HG02610 (cell line): ENCODE measurements at regions not wholly inside any gene's neighbourhood (a gene's known extent, or its start where the extent isn't known, plus 50 kb on each side); places are given as distances from the start of the nearest gene placed in this dataset.
A peak's percentile ranks its signal among the peaks of the same experiment; 100 is the strongest.
"Not testable (repeated sequence)": the region's sequence is repeated elsewhere in the genome, so short reads cannot be mapped to it uniquely, and the experiment has no call there.

ENCODE experiments used
- ATAC-seq: cut with Tn5 transposase; IDR thresholded peaks from one replicate; pipeline ENCODE4 v1.9.1; 2021; ENCODE audit warnings: mild to moderate bottlenecking, moderate library complexity; ENCODE audit not compliant: unreplicated experiment

DNA sequence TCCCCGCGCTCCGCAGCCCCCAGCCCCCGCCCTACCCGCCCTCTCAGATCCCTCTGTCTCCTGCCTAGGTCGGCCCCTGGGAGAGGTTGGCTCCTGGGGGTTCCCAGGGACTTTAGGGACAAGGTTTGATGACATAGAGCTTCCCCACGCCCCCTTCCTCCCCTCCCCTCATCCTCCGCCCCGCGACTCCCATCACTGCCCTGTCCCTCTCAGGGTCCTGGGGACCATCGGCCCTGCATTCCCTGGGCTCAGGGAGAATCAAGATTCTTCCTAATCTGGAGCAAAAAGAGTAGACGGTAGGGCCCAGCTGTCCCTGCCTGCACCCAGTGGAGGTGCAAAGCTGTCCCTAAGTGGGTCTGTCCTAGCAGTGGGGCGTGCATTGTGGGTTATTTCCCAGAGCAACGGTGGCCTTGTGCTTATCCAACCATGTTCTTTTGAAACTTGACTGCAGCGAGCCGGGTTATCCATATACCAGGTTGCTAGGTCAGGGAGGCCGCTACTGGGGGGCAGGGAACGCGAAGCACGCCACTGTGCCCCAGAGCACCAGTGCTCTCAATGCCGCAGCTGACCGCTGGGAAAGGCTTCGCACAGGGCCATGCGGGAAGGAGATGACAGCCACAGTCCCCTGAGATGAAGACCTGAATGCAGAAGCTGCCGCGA lies 124.4 kb upstream of the PRMT8 start:
- no peak for ATAC-seq

DNA sequence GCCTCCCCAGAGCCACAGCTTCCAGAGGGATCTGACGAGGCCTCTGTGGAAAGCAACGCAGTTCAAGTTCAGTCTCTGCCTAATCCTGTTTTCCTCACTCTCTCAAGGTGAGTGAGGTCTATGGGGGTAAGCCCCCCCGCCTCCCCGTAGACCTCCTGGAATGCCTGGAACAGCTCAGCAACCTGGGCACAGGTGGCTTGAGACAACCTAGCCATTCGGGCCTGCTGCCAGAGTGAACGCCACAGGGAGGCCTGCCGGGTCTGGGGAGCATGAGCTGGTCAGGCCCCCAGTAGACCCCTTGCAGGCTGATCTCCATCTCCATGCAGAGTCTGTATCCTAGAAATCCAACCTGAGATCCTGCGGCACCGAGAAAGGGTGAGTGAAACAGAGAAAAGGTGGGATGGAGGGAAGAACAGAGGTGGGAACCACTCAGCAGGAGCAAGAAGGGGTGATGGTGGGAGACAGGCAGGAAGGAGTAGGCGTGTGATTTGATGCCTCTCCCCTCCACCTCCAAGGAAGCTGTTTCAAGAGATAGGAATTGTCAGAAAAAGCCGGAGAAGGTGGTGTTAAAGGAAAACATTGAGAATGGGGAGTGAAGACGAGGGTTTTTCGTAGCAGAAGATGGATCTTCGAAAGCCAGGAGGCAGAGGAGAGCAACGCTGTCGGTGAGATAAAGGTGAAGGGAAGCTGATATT lies 123.1 kb upstream of the PRMT8 start:
- no peak for ATAC-seq

- ATAC-seq = no peak
These were observed 120.0 kb upstream of the PRMT8 start for GRCh38 chr12:3371018-3371417.

- ATAC-seq = no peak
These were observed 115.7 kb upstream of the PRMT8 start for GRCh38 chr12:3375326-3375725.

GRCh38 chr12:3376779-3377455 lies 114.1 kb upstream of the PRMT8 start:
- ATAC-seq = no peak

DNA sequence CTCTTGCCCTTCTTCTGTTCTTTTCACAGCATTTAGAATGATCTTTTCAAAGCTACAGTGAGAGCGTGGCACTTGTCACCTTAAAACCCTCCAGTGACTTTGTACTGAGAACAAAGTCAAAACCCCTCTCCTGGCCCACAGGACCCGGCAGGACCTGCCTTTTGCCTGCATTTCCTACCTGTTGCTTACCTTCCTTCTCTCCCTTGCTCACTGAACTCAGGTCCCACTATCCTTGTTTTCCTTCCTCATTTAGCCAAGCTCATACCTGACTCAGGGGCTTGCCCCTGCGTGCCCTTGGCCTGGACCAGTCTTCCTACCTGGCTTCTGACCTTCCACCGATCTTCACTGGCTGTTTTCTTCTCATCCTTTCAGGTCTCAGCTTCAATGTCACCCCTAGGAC lies 112.3 kb upstream of the PRMT8 start:
- ATAC-seq = no peak

- no peak for ATAC-seq
These were observed 111.9 kb upstream of the PRMT8 start for GRCh38 chr12:3379079-3379478.

GRCh38 chr12:3380200-3381043 lies 110.6 kb upstream of the PRMT8 start:
- no peak for ATAC-seq

- ATAC-seq = no peak
These were observed 109.7 kb upstream of the PRMT8 start for GRCh38 chr12:3381059-3382047.

- no peak for ATAC-seq
These were observed 101.0 kb upstream of the PRMT8 start for GRCh38 chr12:3389986-3390385.

GRCh38 chr12:3397596-3397995 lies 93.4 kb upstream of the PRMT8 start:
- not testable (repeated sequence) for ATAC-seq

DNA sequence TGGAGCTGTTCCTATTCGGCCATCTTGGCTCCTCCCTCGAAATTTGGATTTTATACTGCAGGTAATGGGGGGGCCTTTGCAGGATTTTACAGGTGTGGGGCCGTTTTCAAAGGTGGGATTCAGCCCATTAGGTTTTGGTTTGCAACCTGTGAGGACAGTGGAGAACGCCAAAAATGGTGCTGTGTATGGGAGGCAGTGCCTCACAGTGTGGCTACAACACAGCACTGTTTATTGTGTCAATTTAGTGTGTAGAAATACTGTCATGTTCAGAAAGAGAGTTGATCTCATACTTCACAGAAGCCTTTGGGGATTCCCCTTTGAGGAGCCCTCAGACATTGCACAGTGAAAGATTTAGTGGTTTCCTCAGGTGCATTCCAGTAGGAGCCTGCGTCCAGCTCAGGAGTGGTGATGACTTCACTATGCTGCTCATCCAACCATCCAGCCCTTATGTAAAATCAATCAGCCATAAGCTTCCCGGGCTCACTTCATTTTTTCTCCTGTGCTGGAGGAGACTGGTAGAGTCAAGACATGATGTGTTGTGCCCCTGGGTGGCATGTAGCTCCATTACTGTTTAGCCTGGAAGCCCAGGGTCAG lies 92.7 kb upstream of the PRMT8 start:
- ATAC-seq = peak; percentile 59

DNA sequence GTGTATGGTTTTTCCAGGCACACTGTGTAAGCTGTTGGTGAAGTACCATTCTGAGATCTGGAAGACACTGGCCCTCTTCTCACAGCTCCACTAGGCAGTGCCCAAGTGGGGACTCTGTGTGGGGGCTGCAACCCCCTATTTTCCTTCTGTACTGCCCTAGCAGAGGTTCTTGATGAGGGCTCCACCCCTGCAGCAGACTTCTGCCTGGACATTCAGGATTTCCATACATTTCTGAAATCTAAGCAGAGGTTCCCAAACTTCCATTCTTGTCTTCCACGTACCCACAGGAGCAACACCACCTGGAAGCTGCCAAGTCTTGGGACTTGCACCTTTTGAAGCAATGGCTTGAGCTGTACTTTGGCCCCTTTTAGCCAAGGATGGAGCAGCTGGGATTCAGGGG lies 85.2 kb upstream of the PRMT8 start:
- no peak for ATAC-seq

DNA sequence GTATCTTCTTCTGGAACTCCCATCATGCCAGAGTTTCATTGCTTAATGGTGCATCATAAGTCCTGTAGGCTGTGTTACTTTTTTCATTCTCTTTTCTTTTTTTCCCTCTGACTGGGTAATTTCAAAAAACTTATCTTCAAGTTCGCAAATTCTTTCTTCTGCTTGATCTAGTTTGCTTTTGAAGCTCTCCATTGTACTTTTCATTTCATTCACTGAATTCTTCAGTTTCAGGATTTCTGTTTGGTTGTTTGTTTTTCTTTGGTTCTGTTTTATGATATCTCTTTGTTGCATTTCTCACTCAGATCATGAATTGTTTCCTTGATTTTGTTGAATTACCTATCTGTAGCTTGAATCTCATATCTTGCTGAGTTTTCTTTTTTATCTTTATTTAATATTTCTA lies 83.3 kb upstream of the PRMT8 start:
- ATAC-seq = no peak

DNA sequence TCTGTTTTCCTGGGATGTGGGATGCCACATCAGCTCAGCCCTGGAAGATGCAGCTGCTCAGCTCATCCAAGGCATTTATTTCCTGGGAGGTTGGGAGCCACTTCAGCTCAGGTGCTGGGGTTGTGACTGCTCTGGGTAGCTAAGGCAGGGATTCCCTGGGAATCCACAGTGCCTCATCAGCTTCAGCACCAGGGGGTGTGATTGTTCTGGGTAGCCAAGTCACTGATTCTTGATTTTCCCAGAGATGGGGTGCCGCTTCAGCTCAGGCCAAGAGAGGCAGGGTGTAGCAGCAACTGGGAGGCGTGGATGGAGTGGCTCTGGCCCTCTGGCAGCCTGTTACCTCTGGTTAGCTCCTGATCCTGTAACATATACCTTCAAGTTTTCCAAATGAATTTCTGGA lies 81.3 kb upstream of the PRMT8 start:
- no peak for ATAC-seq

DNA sequence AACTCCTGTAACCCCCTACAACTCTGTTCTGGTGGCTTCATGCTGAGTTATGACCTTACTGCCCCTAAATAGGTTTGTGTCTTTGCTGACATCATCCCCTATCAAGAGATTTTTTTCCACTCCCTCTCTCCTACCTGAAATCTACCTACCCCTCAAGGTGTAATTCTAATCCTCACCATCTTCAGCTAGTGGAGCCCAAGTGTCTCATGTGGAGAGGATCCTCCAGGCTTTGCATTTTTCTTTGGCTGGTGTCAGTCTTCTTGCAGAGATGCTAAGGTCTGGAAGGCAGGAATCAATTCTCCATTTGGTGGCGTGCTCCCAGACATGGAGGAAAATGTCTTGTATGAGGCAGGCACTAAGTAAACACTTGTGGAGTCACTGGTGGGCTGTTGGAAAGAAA lies 74.8 kb upstream of the PRMT8 start:
- no peak for ATAC-seq

DNA sequence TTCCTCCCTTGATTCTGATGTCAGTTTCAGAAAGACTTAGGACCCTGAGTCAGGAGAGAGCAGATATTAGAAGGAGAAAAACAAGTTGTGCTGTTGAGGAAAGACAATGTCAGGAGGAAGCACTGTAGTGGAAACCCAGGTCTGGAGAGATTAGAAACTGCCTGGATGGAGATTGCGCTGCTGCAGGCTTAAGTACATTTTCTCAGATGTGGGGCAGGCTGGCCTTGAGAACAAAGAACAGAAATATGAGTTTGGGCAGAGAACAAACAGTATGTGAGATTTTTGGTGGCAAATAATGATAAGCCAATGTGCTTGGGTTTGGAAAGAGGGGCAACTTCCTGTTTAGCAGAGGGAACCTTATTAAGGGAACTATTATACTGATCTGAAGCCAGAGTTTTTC lies 74.3 kb upstream of the PRMT8 start:
- no peak for ATAC-seq

DNA sequence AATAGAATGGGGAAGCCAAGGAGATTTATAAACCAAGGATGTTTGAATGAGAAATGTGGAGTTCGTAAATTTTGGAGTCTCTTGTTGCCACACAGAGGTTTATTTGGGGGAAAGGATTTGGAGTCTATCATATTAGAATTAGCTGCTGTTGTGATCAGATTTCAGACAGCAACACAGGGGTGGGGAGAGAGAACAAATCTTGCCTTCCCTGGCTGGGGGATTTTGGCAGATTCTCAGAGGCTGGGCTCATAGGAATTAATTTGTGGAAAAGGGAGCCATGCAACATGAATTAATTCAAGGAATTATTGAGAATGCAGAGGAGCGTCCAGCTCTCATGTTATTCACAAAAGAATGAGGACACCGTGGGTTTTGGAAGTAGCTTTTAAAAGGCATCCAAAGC lies 73.9 kb upstream of the PRMT8 start:
- no peak for ATAC-seq

DNA sequence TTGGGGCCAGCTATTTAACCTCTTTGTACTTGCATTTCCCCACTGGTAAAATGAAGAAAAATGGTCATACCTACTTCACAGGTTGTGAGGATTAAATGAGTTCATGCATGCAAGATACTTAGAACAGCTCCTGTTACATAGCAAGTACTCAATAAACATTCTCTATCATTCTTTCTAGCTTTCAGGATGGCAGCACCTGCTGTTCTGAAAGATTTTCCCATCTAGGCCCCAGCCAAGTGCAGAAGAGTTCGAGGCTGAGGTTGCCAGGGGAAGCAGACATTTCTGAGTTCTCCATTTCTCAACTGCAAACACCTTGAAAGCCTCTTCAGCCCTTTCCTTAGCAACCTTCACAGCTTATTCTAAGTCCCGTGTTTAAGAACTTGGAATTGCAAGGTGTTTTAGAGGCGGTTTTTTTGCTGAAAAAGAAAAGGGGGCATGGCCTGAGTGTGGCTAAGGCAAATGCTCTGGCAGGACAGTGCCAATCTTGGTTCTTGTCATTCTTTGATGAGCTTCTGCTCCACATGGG lies 73.0 kb upstream of the PRMT8 start:
- no peak for ATAC-seq
